Fibroblast of villous mesenchyme (primary cell): ENCODE measurements at regions not wholly inside any gene's neighbourhood (a gene's known extent, or its start where the extent isn't known, plus 50 kb on each side); places are given as distances from the start of the nearest gene placed in this dataset.
A peak's percentile ranks its signal among the peaks of the same experiment; 100 is the strongest.

Experiments used
- DNase-seq: peaks from one replicate; pipeline ENCODE4 v3.0.0-alpha.2; 2010; ENCODE audit warnings: low read depth
- H3K4me3 ChIP-seq: 2 replicates; pipeline ENCODE4 v1.5.1; 2011; ENCODE audit warnings: low read depth, mild to moderate bottlenecking, low read length
- TF ChIP-seq, protein P1 (sequence below): IDR thresholded peaks from 2 replicates; pipeline ENCODE4 v1.5.1; 2012; ENCODE audit warnings: low read depth, mild to moderate bottlenecking, low read length; ENCODE audit not compliant: insufficient read depth

DNA sequence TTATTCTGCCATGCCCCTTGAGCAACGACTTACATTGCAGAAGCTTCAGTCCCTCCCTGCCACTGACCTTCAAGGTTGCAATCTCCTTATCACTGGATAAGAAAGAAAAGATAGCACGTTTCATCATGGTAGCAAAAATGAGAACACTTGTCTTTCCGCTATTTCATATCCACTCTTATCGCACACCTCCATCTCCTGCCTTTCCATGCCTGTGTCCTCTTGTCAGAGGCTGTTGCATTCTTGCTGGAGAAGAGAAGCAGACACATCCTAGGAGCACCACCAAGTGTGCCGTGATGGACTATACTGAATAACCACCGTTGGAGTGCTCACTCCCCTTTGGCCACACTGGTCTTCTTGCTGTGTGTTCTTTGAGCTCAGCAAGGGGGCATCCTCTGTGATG is 230.6 kb upstream of the IRX3 start:
- TF ChIP-seq, protein P1, sequence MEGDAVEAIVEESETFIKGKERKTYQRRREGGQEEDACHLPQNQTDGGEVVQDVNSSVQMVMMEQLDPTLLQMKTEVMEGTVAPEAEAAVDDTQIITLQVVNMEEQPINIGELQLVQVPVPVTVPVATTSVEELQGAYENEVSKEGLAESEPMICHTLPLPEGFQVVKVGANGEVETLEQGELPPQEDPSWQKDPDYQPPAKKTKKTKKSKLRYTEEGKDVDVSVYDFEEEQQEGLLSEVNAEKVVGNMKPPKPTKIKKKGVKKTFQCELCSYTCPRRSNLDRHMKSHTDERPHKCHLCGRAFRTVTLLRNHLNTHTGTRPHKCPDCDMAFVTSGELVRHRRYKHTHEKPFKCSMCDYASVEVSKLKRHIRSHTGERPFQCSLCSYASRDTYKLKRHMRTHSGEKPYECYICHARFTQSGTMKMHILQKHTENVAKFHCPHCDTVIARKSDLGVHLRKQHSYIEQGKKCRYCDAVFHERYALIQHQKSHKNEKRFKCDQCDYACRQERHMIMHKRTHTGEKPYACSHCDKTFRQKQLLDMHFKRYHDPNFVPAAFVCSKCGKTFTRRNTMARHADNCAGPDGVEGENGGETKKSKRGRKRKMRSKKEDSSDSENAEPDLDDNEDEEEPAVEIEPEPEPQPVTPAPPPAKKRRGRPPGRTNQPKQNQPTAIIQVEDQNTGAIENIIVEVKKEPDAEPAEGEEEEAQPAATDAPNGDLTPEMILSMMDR = no peak
- no peak for DNase-seq
- H3K4me3 ChIP-seq = no peak overlapping the region

DNA sequence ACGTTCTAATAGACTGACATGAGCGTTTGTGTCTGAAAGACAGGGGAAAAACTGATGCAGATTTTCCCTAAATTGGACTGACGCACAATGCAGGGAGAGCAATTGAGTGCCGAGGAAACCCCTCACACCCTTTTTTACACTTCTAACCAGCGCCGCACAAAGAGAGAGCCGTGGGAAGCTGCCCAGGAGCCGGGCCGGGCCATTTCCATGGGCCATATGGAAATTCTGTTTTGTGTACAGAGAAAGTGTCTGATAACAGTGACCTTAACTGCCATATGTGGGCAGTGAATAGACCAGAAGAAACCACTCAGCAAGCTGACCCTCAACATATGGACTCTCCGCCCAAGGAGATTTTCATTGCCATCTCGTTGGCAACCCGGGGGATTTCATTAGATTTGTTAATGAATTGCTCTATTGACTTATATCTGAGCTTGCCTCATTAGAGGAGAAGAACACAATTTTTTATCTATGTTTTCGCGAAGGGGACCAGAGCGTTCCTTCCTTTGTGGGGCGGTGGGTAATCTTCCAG is 225.9 kb upstream of the IRX3 start:
- DNase-seq = no peak

GRCh38 chr16:54511222-54511731 is 224.7 kb upstream of the IRX3 start:
- peak; percentile 11 for DNase-seq
- TF ChIP-seq, protein P1 = no peak
- H3K4me3 ChIP-seq = no peak overlapping the region

More for the DNA sequence above, 225.9 kb upstream of the IRX3 start:
- TF ChIP-seq, protein P1 = no peak
- H3K4me3 ChIP-seq = no peak overlapping the region

GRCh38 chr16:54510685-54511221 is 224.2 kb upstream of the IRX3 start:
- no peak overlapping the region for H3K4me3 ChIP-seq
- TF ChIP-seq, protein P1 = no peak
- DNase-seq = no peak

GRCh38 chr16:54509456-54509855 is 222.9 kb upstream of the IRX3 start:
- no peak for DNase-seq
- TF ChIP-seq, protein P1 = no peak
- H3K4me3 ChIP-seq = no peak overlapping the region

- H3K4me3 ChIP-seq = no peak overlapping the region
- no peak for DNase-seq
- TF ChIP-seq, protein P1 = no peak
Observed at GRCh38 chr16:54508351-54508750, 221.8 kb upstream of the IRX3 start.
